Natural killer cell (primary cell): ENCODE measurements at regions not wholly inside any gene's neighbourhood (a gene's known extent, or its start where the extent isn't known, plus 50 kb on each side); places are given as distances from the start of the nearest gene placed in this dataset.
"Not testable (repeated sequence)": the region's sequence is repeated elsewhere in the genome, so short reads cannot be mapped to it uniquely, and the experiment has no call there.

Experiments
- ATAC-seq, 3 donors: fragments of 150-1000 bp in 2 of 3; fragments of 200-7000 bp in 1 of 3; cut with Tn5 transposase; 1 replicate in 1 of 3; 2 replicates in 2 of 3; pipeline ENCODE4 v1.10.0; 2021; ENCODE audit warnings: mild to moderate bottlenecking in 2 of 3, moderate library complexity in 2 of 3
- DNase-seq, 2 donors: peaks; one replicate each; pipeline versions ENCODE4 v3.0.0 to v3.0.0-alpha.2; 2013 to 2021; ENCODE audit warnings: mixed read lengths in 1 of 2
- H3K27ac ChIP-seq: one replicate; pipeline ENCODE4 v1.5.1; 2013; ENCODE audit warnings: mild to moderate bottlenecking, low read length
- H3K27me3 ChIP-seq: one replicate; pipeline ENCODE4 v1.6.1; 2013; ENCODE audit warnings: low read length; ENCODE audit not compliant: control insufficient read depth, insufficient read depth
- H3K36me3 ChIP-seq: one replicate; pipeline ENCODE4 v1.6.1; 2013; ENCODE audit warnings: low read length; ENCODE audit not compliant: control insufficient read depth, insufficient read depth
- H3K4me1 ChIP-seq: one replicate; pipeline ENCODE4 v1.6.1; 2013; ENCODE audit warnings: low read length; ENCODE audit not compliant: control insufficient read depth, insufficient read depth
- H3K4me3 ChIP-seq: one replicate; pipeline ENCODE4 v1.5.1; 2013; ENCODE audit warnings: low read length
- H3K9me3 ChIP-seq: one replicate; pipeline ENCODE4 v1.6.1; 2013; ENCODE audit warnings: low read length; ENCODE audit not compliant: control insufficient read depth, insufficient read depth
- H3K27ac Mint-ChIP-seq, 2 donors: one replicate each; pipeline ENCODE4 v1.8.0; 2022; ENCODE audit warnings: mild to moderate bottlenecking in 2 of 2, mixed read lengths in 2 of 2, moderate library complexity in 1 of 2
- H3K27me3 Mint-ChIP-seq, 2 donors: one replicate each; pipeline ENCODE4 v1.8.0; 2022; ENCODE audit warnings: low read depth in 2 of 2, mixed read lengths in 2 of 2
- H3K36me3 Mint-ChIP-seq: one replicate; pipeline ENCODE4 v1.8.0; 2022; ENCODE audit warnings: mixed read lengths
- H3K4me1 Mint-ChIP-seq, 2 donors: one replicate each; pipeline ENCODE4 v1.8.0; 2022; ENCODE audit warnings: mixed read lengths in 2 of 2
- H3K4me3 Mint-ChIP-seq: one replicate; pipeline ENCODE4 v1.8.0; 2022; ENCODE audit warnings: mild to moderate bottlenecking, moderate library complexity, mixed read lengths
- H3K9me3 Mint-ChIP-seq, 2 donors: one replicate each; pipeline ENCODE4 v1.8.0; 2022; ENCODE audit warnings: mixed read lengths in 2 of 2
- CTCF ChIP-seq: fragments of 200-600 bp; IDR thresholded peaks from one replicate; pipeline ENCODE4 v1.8.0; 2022; ENCODE audit warnings: antibody characterized with exemption
- WGBS: methylation state at CpG from one replicate; pipeline ENCODE4 v1.1.7; 2013; ENCODE audit warnings: missing lambda C conversion rate; ENCODE audit not compliant: insufficient coverage; 5-methylcytosine and 5-hydroxymethylcytosine counted together
- intact Hi-C: fragments of 100-400 bp; cut with micrococcal nuclease; formaldehyde crosslinking; loops from one replicate; pipeline ENCODE4 v1.14.2; 2022

- 80% methylated on average over 7 of the region's 7 CpGs for WGBS
- not testable (repeated sequence) for DNase-seq
These were observed 251.6 kb upstream of the PCDH18 start for GRCh38 chr4:137783923-137784322.

GRCh38 chr4:137775701-137776100, 243.4 kb upstream of the PCDH18 start:
- 87% methylated on average over 3 of the region's 3 CpGs for WGBS
- H3K36me3 Mint-ChIP-seq, result no peaks in the 10 kb centered on the region
- no peak for ATAC-seq

More at GRCh38 chr4:137783923-137784322, 251.6 kb upstream of the PCDH18 start:
- H3K27ac ChIP-seq, H3K9me3 ChIP-seq, intact Hi-C loops, H3K36me3 ChIP-seq, H3K4me1 Mint-ChIP-seq, ATAC-seq, H3K4me1 ChIP-seq, H3K27me3 Mint-ChIP-seq, H3K36me3 Mint-ChIP-seq, H3K4me3 ChIP-seq, H3K27ac Mint-ChIP-seq, H3K27me3 ChIP-seq, H3K4me3 Mint-ChIP-seq: not testable (repeated sequence)
- H3K9me3 Mint-ChIP-seq, result peaks cover 25 to 26% of the 10 kb centered on the region in 2 donors

GRCh38 chr4:137774501-137774900, 242.2 kb upstream of the PCDH18 start:
- no peaks in the 10 kb centered on the region for H3K27me3 ChIP-seq
- Mint-ChIP-seq H3K4me3 (no peak overlapping the region), H3K4me1 (no peaks in the 10 kb centered on the region), H3K27me3 (no peaks in the 10 kb centered on the region), H3K27ac (no peak overlapping the region), H3K36me3 (no peaks in the 10 kb centered on the region), H3K9me3 (peaks cover 4 to 13% of the 10 kb centered on the region in 2 donors)
- no peak overlapping the region for H3K4me3 ChIP-seq
- intact Hi-C loops, result no loop called here
- no peak for TF ChIP-seq CTCF
- no peak for ATAC-seq
- no peaks in the 10 kb centered on the region for H3K9me3 ChIP-seq
- no peak for DNase-seq
- H3K27ac ChIP-seq, result no peak overlapping the region
- H3K36me3 ChIP-seq, result no peaks in the 10 kb centered on the region
- H3K4me1 ChIP-seq, result no peaks in the 10 kb centered on the region

More at GRCh38 chr4:137775701-137776100, 243.4 kb upstream of the PCDH18 start:
- DNase-seq, result no peak
- Mint-ChIP-seq H3K4me1 (no peaks in the 10 kb centered on the region), H3K4me3 (no peak overlapping the region), H3K27me3 (no peaks in the 10 kb centered on the region), H3K27ac (no peak overlapping the region), H3K9me3 (peaks cover 2 to 9% of the 10 kb centered on the region in 2 donors)
- H3K36me3 ChIP-seq, result no peaks in the 10 kb centered on the region
- no peak for TF ChIP-seq CTCF
- intact Hi-C loops, result no loop called here
- H3K4me3 ChIP-seq, result no peak overlapping the region
- no peaks in the 10 kb centered on the region for H3K27me3 ChIP-seq
- H3K9me3 ChIP-seq, result no peaks in the 10 kb centered on the region
- H3K27ac ChIP-seq, result no peak overlapping the region
- H3K4me1 ChIP-seq, result no peaks in the 10 kb centered on the region

- Mint-ChIP-seq H3K4me1 (no peaks in the 10 kb centered on the region), H3K9me3 (peaks cover 14% of the 10 kb centered on the region in 2 donors), H3K4me3 (no peak overlapping the region), H3K27ac (no peak overlapping the region), H3K36me3 (no peaks in the 10 kb centered on the region), H3K27me3 (no peaks in the 10 kb centered on the region)
- Histone ChIP-seq H3K27me3 (no peaks in the 10 kb centered on the region), H3K36me3 (no peaks in the 10 kb centered on the region), H3K4me3 (no peak overlapping the region), H3K4me1 (no peaks in the 10 kb centered on the region), H3K27ac (no peak overlapping the region), H3K9me3 (no peaks in the 10 kb centered on the region)
- no peak for ATAC-seq
- no peak for DNase-seq
- TF ChIP-seq CTCF, result no peak
- 86% methylated on average over 1 of the region's 1 CpG for WGBS
- intact Hi-C loops, result no loop called here
These were observed 236.6 kb upstream of the PCDH18 start for GRCh38 chr4:137768881-137769280.
